ENCODE measurements at regions not wholly inside any gene's neighbourhood (a gene's known extent, or its start where the extent isn't known, plus 50 kb on each side); places are given as distances from the start of the nearest gene placed in this dataset.

DNA sequence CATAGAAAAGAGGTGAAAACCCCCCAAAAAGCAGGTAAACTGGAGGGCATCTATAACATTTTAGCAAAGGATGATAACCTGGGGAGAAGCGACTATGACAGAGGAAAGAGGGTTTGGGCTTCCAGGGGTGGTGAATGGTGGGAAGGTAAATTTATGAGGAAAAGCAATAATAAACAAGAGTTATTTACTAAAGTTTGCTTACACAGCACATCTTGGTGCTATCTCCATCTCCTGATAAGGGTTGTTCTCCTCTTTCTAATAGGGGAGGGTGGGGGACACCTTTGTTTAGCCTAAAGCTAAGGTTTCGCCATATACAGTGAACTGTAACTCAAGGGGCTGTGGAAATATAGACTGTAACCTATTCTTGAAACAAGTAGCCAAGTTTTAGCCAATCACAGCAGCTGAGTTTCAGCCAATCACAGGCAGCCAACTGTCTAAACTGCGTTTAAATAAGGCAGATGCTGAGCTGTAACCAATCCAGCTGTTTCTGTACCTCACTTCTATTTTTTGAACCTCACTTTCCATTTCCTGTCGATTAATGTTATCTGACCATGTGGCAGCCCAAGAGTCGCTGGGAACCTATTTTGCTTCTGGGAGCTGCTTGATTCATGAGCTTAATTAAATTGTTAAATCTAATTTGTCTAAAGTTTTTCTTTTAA, 191.8 kb downstream of the MAP2K6 start (continued):
- TF ChIP-seq FOXJ2 (tag; IDR thresholded peaks at IDR 0.05) (no peak), ZNF174 (CRISPR knock-in tag; IDR thresholded peaks at IDR 0.05) (no peak), ZNF76 (CRISPR knock-in tag; IDR thresholded peaks at IDR 0.05; ENCODE audit: borderline replicate concordance) (no peak), RCOR1 (IDR thresholded peaks at IDR 0.05; ENCODE audit: borderline replicate concordance in 1 of 2, low read depth in 2 of 2, low read length in 2 of 2) (no peak), ZNF253 (CRISPR knock-in tag; conservative IDR thresholded peaks at IDR 0.05) (no peak), CBFA2T2 (conservative IDR thresholded peaks at IDR 0.05) (no peak), DPF2 (IDR thresholded peaks at IDR 0.05) (no peak), ZNF785 (CRISPR knock-in tag; IDR thresholded peaks at IDR 0.05) (no peak), RBM15 (IDR thresholded peaks at IDR 0.05; ENCODE audit: insufficient read depth, low read length) (no peak), SRF (CRISPR knock-in tag; IDR thresholded peaks at IDR 0.05) (no peak)
- TF ChIP-seq, protein P1, sequence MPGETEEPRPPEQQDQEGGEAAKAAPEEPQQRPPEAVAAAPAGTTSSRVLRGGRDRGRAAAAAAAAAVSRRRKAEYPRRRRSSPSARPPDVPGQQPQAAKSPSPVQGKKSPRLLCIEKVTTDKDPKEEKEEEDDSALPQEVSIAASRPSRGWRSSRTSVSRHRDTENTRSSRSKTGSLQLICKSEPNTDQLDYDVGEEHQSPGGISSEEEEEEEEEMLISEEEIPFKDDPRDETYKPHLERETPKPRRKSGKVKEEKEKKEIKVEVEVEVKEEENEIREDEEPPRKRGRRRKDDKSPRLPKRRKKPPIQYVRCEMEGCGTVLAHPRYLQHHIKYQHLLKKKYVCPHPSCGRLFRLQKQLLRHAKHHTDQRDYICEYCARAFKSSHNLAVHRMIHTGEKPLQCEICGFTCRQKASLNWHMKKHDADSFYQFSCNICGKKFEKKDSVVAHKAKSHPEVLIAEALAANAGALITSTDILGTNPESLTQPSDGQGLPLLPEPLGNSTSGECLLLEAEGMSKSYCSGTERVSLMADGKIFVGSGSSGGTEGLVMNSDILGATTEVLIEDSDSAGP (CRISPR knock-in tag; IDR thresholded peaks at IDR 0.05) = no peak
- TF ChIP-seq, protein P2, sequence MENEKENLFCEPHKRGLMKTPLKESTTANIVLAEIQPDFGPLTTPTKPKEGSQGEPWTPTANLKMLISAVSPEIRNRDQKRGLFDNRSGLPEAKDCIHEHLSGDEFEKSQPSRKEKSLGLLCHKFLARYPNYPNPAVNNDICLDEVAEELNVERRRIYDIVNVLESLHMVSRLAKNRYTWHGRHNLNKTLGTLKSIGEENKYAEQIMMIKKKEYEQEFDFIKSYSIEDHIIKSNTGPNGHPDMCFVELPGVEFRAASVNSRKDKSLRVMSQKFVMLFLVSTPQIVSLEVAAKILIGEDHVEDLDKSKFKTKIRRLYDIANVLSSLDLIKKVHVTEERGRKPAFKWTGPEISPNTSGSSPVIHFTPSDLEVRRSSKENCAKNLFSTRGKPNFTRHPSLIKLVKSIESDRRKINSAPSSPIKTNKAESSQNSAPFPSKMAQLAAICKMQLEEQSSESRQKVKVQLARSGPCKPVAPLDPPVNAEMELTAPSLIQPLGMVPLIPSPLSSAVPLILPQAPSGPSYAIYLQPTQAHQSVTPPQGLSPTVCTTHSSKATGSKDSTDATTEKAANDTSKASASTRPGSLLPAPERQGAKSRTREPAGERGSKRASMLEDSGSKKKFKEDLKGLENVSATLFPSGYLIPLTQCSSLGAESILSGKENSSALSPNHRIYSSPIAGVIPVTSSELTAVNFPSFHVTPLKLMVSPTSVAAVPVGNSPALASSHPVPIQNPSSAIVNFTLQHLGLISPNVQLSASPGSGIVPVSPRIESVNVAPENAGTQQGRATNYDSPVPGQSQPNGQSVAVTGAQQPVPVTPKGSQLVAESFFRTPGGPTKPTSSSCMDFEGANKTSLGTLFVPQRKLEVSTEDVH (IDR thresholded peaks at IDR 0.05; ENCODE audit: low read depth, partially characterized antibody) = no peak
- TF ChIP-seq, protein P3, sequence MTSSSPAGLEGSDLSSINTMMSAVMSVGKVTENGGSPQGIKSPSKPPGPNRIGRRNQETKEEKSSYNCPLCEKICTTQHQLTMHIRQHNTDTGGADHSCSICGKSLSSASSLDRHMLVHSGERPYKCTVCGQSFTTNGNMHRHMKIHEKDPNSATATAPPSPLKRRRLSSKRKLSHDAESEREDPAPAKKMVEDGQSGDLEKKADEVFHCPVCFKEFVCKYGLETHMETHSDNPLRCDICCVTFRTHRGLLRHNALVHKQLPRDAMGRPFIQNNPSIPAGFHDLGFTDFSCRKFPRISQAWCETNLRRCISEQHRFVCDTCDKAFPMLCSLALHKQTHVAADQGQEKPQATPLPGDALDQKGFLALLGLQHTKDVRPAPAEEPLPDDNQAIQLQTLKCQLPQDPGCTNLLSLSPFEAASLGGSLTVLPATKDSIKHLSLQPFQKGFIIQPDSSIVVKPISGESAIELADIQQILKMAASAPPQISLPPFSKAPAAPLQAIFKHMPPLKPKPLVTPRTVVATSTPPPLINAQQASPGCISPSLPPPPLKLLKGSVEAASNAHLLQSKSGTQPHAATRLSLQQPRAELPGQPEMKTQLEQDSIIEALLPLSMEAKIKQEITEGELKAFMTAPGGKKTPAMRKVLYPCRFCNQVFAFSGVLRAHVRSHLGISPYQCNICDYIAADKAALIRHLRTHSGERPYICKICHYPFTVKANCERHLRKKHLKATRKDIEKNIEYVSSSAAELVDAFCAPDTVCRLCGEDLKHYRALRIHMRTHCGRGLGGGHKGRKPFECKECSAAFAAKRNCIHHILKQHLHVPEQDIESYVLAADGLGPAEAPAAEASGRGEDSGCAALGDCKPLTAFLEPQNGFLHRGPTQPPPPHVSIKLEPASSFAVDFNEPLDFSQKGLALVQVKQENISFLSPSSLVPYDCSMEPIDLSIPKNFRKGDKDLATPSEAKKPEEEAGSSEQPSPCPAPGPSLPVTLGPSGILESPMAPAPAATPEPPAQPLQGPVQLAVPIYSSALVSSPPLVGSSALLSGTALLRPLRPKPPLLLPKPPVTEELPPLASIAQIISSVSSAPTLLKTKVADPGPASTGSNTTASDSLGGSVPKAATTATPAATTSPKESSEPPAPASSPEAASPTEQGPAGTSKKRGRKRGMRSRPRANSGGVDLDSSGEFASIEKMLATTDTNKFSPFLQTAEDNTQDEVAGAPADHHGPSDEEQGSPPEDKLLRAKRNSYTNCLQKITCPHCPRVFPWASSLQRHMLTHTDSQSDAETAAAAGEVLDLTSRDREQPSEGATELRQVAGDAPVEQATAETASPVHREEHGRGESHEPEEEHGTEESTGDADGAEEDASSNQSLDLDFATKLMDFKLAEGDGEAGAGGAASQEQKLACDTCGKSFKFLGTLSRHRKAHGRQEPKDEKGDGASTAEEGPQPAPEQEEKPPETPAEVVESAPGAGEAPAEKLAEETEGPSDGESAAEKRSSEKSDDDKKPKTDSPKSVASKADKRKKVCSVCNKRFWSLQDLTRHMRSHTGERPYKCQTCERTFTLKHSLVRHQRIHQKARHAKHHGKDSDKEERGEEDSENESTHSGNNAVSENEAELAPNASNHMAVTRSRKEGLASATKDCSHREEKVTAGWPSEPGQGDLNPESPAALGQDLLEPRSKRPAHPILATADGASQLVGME (CRISPR knock-in tag; IDR thresholded peaks at IDR 0.05) = no peak
- TF ChIP-seq, protein P4, sequence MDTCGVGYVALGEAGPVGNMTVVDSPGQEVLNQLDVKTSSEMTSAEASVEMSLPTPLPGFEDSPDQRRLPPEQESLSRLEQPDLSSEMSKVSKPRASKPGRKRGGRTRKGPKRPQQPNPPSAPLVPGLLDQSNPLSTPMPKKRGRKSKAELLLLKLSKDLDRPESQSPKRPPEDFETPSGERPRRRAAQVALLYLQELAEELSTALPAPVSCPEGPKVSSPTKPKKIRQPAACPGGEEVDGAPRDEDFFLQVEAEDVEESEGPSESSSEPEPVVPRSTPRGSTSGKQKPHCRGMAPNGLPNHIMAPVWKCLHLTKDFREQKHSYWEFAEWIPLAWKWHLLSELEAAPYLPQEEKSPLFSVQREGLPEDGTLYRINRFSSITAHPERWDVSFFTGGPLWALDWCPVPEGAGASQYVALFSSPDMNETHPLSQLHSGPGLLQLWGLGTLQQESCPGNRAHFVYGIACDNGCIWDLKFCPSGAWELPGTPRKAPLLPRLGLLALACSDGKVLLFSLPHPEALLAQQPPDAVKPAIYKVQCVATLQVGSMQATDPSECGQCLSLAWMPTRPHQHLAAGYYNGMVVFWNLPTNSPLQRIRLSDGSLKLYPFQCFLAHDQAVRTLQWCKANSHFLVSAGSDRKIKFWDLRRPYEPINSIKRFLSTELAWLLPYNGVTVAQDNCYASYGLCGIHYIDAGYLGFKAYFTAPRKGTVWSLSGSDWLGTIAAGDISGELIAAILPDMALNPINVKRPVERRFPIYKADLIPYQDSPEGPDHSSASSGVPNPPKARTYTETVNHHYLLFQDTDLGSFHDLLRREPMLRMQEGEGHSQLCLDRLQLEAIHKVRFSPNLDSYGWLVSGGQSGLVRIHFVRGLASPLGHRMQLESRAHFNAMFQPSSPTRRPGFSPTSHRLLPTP (IDR thresholded peaks at IDR 0.05; ENCODE audit: borderline replicate concordance, extremely low read depth, insufficient read length) = no peak

Data from K562 (cell line).